IMR-90 (cell line): ENCODE measurements at regions not wholly inside any gene's neighbourhood (a gene's known extent, or its start where the extent isn't known, plus 50 kb on each side); places are given as distances from the start of the nearest gene placed in this dataset.

ENCODE experiments used
- ATAC-seq: fragments of 200-7000 bp; cut with Tn5 transposase; 2 replicates; pipeline ENCODE4 v1.9.1; 2020; ENCODE audit warnings: low read depth, mild to moderate bottlenecking, moderate library complexity
- BruUV-seq: library from RNA; stranded (reverse); fragments of 400-500 nt; replicated peaks from 2 replicates; lab custom pipeline; 2021; lab: Mats Ljungman, UMichigan
- CTCF ChIA-PET: fragments of 300-600 bp; formaldehyde crosslinking; extraction: SDS; loops from one replicate; lab custom pipeline; 2021; ENCODE audit warnings: antibody characterized with exemption; lab: Yijun Ruan, JAX
- POLR2A ChIA-PET: fragments of 300-600 bp; sonication (Branson Sonifier 250); formaldehyde crosslinking; loops from one replicate; lab custom pipeline; 2022; ENCODE audit warnings: antibody characterized with exemption; ENCODE audit not compliant: unreplicated experiment; lab: Charles Lee
- DNase-seq: peaks from one replicate; pipeline ENCODE4 v3.0.0; 2013
- H2AFZ ChIP-seq: replicated peaks from 2 replicates; pipeline ENCODE3; 2013; ENCODE audit warnings: low read length, mild to moderate bottlenecking; ENCODE audit not compliant: poor library complexity
- H2AK5ac ChIP-seq: 2 replicates; pipeline ENCODE4 v1.6.1; 2013; ENCODE audit warnings: low read depth, low read length, inconsistent platforms
- H2AK9ac ChIP-seq: replicated peaks from 2 replicates; pipeline ENCODE3; 2013; ENCODE audit warnings: mild to moderate bottlenecking, low read depth, low read length, moderate library complexity; ENCODE audit not compliant: poor library complexity
- H2BK120ac ChIP-seq: 2 replicates; pipeline ENCODE4 v1.6.1; 2013; ENCODE audit warnings: low read depth, low read length, inconsistent platforms
- H2BK15ac ChIP-seq: 3 replicates; pipeline ENCODE4 v1.6.1; 2013; ENCODE audit warnings: low read depth, low read length, inconsistent platforms
- H2BK20ac ChIP-seq: 2 replicates; pipeline ENCODE4 v1.6.1; 2013; ENCODE audit warnings: low read depth, mild to moderate bottlenecking, inconsistent platforms, low read length, moderate library complexity
- H2BK5ac ChIP-seq: 2 replicates; pipeline ENCODE4 v1.6.1; 2013; ENCODE audit warnings: mild to moderate bottlenecking, low read depth, low read length, inconsistent platforms; ENCODE audit not compliant: poor library complexity, severe bottlenecking
- H3K14ac ChIP-seq: replicated peaks from 2 replicates; pipeline ENCODE4 v1.6.1; 2013; ENCODE audit warnings: low read depth, low read length, inconsistent platforms
- H3K18ac ChIP-seq: 2 replicates; pipeline ENCODE4 v1.6.1; 2013; ENCODE audit warnings: low read depth, low read length, control low read depth
- H3K23ac ChIP-seq: 2 replicates; pipeline ENCODE4 v1.6.1; 2013; ENCODE audit warnings: low read depth, low read length, inconsistent platforms
- H3K27ac ChIP-seq: 2 replicates; pipeline ENCODE4 v1.5.1; 2013; ENCODE audit warnings: mild to moderate bottlenecking, control low read depth, low read length; ENCODE audit not compliant: insufficient read depth
- H3K27me3 ChIP-seq: 2 replicates; pipeline ENCODE4 v1.6.1; 2013; ENCODE audit warnings: low read length; ENCODE audit not compliant: control insufficient read depth, insufficient read depth
- H3K36me3 ChIP-seq: 2 replicates; pipeline ENCODE4 v1.6.1; 2013; ENCODE audit warnings: low read length, mixed read lengths; ENCODE audit not compliant: control insufficient read depth, insufficient read depth
- H3K4ac ChIP-seq: 2 replicates; pipeline ENCODE4 v1.6.1; 2013; ENCODE audit warnings: low read depth, low read length, inconsistent platforms
- H3K4me1 ChIP-seq: 2 replicates; pipeline ENCODE4 v1.6.1; 2013; ENCODE audit warnings: low read length, mixed read lengths; ENCODE audit not compliant: control insufficient read depth, insufficient read depth
- H3K4me2 ChIP-seq: 2 replicates; pipeline ENCODE4 v1.6.1; 2013; ENCODE audit warnings: low read depth, mild to moderate bottlenecking, control low read depth, low read length, moderate library complexity
- H3K4me3 ChIP-seq: 2 replicates; pipeline ENCODE4 v1.5.1; 2013; ENCODE audit warnings: low read depth, mild to moderate bottlenecking, control low read depth, low read length, moderate library complexity; ENCODE audit not compliant: insufficient read depth
- H3K56ac ChIP-seq: 2 replicates; pipeline ENCODE4 v1.6.1; 2013; ENCODE audit warnings: low read length, inconsistent platforms; ENCODE audit not compliant: insufficient read depth; ENCODE audit errors: extremely low read depth
- H3K79me1 ChIP-seq, 2 experiments: 2 replicates each; pipeline ENCODE4 v1.6.1; 2013; ENCODE audit warnings: low read length in 2 of 2, inconsistent platforms in 1 of 2, low read depth in 1 of 2
- H3K9ac ChIP-seq: 2 replicates; pipeline ENCODE4 v1.6.1; 2013; ENCODE audit warnings: low read depth, low read length, control low read depth
- H3K9me1 ChIP-seq: 2 replicates; pipeline ENCODE4 v1.6.1; 2013; ENCODE audit warnings: low read length, inconsistent platforms; ENCODE audit not compliant: insufficient read depth
- H3K9me3 ChIP-seq: 2 replicates; pipeline ENCODE4 v1.6.1; 2013; ENCODE audit warnings: low read length; ENCODE audit not compliant: control insufficient read depth, insufficient read depth
- H4K20me1 ChIP-seq: 2 replicates; pipeline ENCODE4 v1.6.1; 2013; ENCODE audit warnings: low read length, inconsistent platforms; ENCODE audit not compliant: insufficient read depth
- H4K5ac ChIP-seq: 2 replicates; pipeline ENCODE4 v1.6.1; 2013; ENCODE audit warnings: mild to moderate bottlenecking, low read depth, low read length, control low read depth
- H4K8ac ChIP-seq, 2 experiments: 2 replicates each; pipeline ENCODE4 v1.6.1; 2013; ENCODE audit warnings: low read depth in 2 of 2, low read length in 2 of 2, control low read depth in 1 of 2, inconsistent platforms in 1 of 2
- H4K91ac ChIP-seq: 2 replicates; pipeline ENCODE4 v1.6.1; 2013; ENCODE audit warnings: low read depth, low read length, inconsistent platforms; ENCODE audit not compliant: insufficient read depth
- CEBPB ChIP-seq: IDR thresholded peaks from 2 replicates; pipeline ENCODE4 v1.6.1; 2012; ENCODE audit warnings: low read depth, low read length, improper control_type of control experiment
- CHD1 ChIP-seq: IDR thresholded peaks from 2 replicates; pipeline ENCODE4 v1.6.1; 2012; ENCODE audit warnings: low read depth, low read length, improper control_type of control experiment
- FOS ChIP-seq: fragments of 150-350 bp; IDR thresholded peaks from 2 replicates; pipeline ENCODE4 v1.6.1; 2016; ENCODE audit warnings: low read depth, low read length
- MAFK ChIP-seq: IDR thresholded peaks from 2 replicates; pipeline ENCODE4 v1.6.1; 2012; ENCODE audit warnings: low read depth, low read length, improper control_type of control experiment
- MAZ ChIP-seq: IDR thresholded peaks from 2 replicates; pipeline ENCODE4 v1.6.1; 2012; ENCODE audit warnings: low read depth, mild to moderate bottlenecking, low read length, improper control_type of control experiment, moderate library complexity, borderline replicate concordance
- MXI1 ChIP-seq: IDR thresholded peaks from 2 replicates; pipeline ENCODE4 v1.6.1; 2012; ENCODE audit warnings: low read depth, mild to moderate bottlenecking, low read length, moderate library complexity, borderline replicate concordance
- POLR2A ChIP-seq: IDR thresholded peaks from 2 replicates; pipeline ENCODE4 v1.6.1; 2012; ENCODE audit warnings: mild to moderate bottlenecking, low read depth, low read length
- RAD21 ChIP-seq: IDR thresholded peaks from 2 replicates; pipeline ENCODE4 v1.6.1; 2012; ENCODE audit warnings: low read length, improper control_type of control experiment
- SMC3 ChIP-seq: fragments of 150-350 bp; IDR thresholded peaks from 2 replicates; pipeline ENCODE4 v1.6.1; 2016; ENCODE audit warnings: low read depth, mild to moderate bottlenecking, antibody characterized with exemption, low read length, moderate library complexity
- USF2 ChIP-seq: fragments of 150-350 bp; IDR thresholded peaks from 2 replicates; pipeline ENCODE4 v1.6.1; 2017; ENCODE audit warnings: mild to moderate bottlenecking, antibody characterized with exemption, low read length, low read depth
- WGBS, 2 experiments: methylation state at CpG; one replicate each; pipeline versions ENCODE4 v1.1.5 to v1.1.7; 2013; ENCODE audit warnings: missing lambda C conversion rate in 2 of 2; ENCODE audit not compliant: insufficient read length in 1 of 2; ENCODE audit errors: extremely low coverage in 2 of 2; 5-methylcytosine and 5-hydroxymethylcytosine counted together
- dilution Hi-C: fragments of 300-500 bp; cut with HindIII; formaldehyde crosslinking; loops from one replicate; pipeline ENCODE4 v1.14.3; 2018; ENCODE audit warnings: low sequenced_read_pairs; ENCODE audit not compliant: unreplicated experiment
- in situ Hi-C: fragments of 300-500 bp; cut with MboI; formaldehyde crosslinking; loops from 3 replicates; pipeline ENCODE4 v1.14.3; 2019; ENCODE audit warnings: low sequenced_read_pairs, inconsistent platforms, mixed read lengths
- intact Hi-C: fragments of 100-400 bp; cut with micrococcal nuclease; formaldehyde crosslinking; loops from 2 replicates; pipeline ENCODE4 v1.10.0; 2022
- TF ChIP-seq, protein P1 (sequence below): conservative IDR thresholded peaks from 2 replicates; pipeline ENCODE4 v1.5.1; 2012; ENCODE audit warnings: mild to moderate bottlenecking, low read depth, low read length, improper control_type of control experiment

- WGBS, 2 experiments = 33% methylated on average over 1 of the region's 3 CpGs; no CpG with 5 or more reads in 1 of the 2 experiments
- BruUV-seq = no TSS peak
Observed at GRCh38 chr1:4971666-4972065, 317.3 kb downstream of the AJAP1 start.

More at GRCh38 chr1:4971666-4972065, 317.3 kb downstream of the AJAP1 start:
- Histone ChIP-seq H4K91ac (no peak overlapping the region), H2AK9ac (no peak overlapping the region), H4K20me1 (no peaks in the 10 kb centered on the region), H3K14ac (no peak overlapping the region), H3K4me2 (no peak overlapping the region), H3K18ac (no peak overlapping the region), H3K9me3 (peaks cover 46% of the 10 kb centered on the region), H3K36me3 (no peaks in the 10 kb centered on the region), H3K4me1 (no peaks in the 10 kb centered on the region), H3K27me3 (no peaks in the 10 kb centered on the region), H2BK5ac (no peak overlapping the region), H3K27ac (no peak overlapping the region), H4K5ac (no peak overlapping the region), H2AK5ac (no peak overlapping the region), H3K4me3 (no peak overlapping the region), H2AFZ (no peak overlapping the region), H3K23ac (no peak overlapping the region), H2BK120ac (no peak overlapping the region), H3K56ac (no peak overlapping the region), H2BK15ac (no peak overlapping the region), H3K79me1 (no peaks in the 10 kb centered on the region), H3K9ac (no peak overlapping the region), H2BK20ac (no peak overlapping the region), H4K8ac (no peak overlapping the region), H3K9me1 (no peaks in the 10 kb centered on the region), H3K4ac (no peak overlapping the region)
- ChIA-PET POLR2A (no interaction called here), CTCF (no interaction called here)
- dilution Hi-C loops = no loop called here
- no peak for ATAC-seq
- no peak for TF ChIP-seq CEBPB
- TF ChIP-seq FOS = no peak
- TF ChIP-seq, protein P1, sequence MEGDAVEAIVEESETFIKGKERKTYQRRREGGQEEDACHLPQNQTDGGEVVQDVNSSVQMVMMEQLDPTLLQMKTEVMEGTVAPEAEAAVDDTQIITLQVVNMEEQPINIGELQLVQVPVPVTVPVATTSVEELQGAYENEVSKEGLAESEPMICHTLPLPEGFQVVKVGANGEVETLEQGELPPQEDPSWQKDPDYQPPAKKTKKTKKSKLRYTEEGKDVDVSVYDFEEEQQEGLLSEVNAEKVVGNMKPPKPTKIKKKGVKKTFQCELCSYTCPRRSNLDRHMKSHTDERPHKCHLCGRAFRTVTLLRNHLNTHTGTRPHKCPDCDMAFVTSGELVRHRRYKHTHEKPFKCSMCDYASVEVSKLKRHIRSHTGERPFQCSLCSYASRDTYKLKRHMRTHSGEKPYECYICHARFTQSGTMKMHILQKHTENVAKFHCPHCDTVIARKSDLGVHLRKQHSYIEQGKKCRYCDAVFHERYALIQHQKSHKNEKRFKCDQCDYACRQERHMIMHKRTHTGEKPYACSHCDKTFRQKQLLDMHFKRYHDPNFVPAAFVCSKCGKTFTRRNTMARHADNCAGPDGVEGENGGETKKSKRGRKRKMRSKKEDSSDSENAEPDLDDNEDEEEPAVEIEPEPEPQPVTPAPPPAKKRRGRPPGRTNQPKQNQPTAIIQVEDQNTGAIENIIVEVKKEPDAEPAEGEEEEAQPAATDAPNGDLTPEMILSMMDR = no peak
- no peak for TF ChIP-seq USF2
- no peak for TF ChIP-seq POLR2A
- no peak for TF ChIP-seq SMC3
- TF ChIP-seq MXI1 = no peak
- TF ChIP-seq MAZ = no peak
- no peak for TF ChIP-seq CHD1
- TF ChIP-seq MAFK = no peak
- TF ChIP-seq RAD21 = no peak
- in situ Hi-C loops = no loop called here
- DNase-seq = no peak
- intact Hi-C loops = no loop called here
